GM19467 (cell line): ENCODE measurements at regions not wholly inside any gene's neighbourhood (a gene's known extent, or its start where the extent isn't known, plus 50 kb on each side); places are given as distances from the start of the nearest gene placed in this dataset.

Experiments
- ATAC-seq: cut with Tn5 transposase; IDR thresholded peaks from one replicate; pipeline ENCODE4 v1.9.1; 2021; ENCODE audit warnings: mild to moderate bottlenecking, moderate library complexity; ENCODE audit not compliant: unreplicated experiment

GRCh38 chr14:87879389-87879788 is 113.6 kb downstream of the GALC start:
- ATAC-seq: no peak

- ATAC-seq: no peak
Measured at GRCh38 chr14:87878959-87879358, 114.0 kb downstream of the GALC start.

- ATAC-seq: no peak
Measured at GRCh38 chr14:87877877-87878276, 115.1 kb downstream of the GALC start.

GRCh38 chr14:87874676-87875075 is 118.3 kb downstream of the GALC start:
- ATAC-seq: no peak

- no peak for ATAC-seq
Measured at GRCh38 chr14:87873741-87874140, 119.2 kb downstream of the GALC start.

- no peak for ATAC-seq
Measured at GRCh38 chr14:87869619-87870583, 123.1 kb downstream of the GALC start.

- ATAC-seq: no peak
Measured at GRCh38 chr14:87868920-87869319, 124.1 kb downstream of the GALC start.

GRCh38 chr14:87866116-87866515 is 126.9 kb downstream of the GALC start:
- ATAC-seq: no peak

- ATAC-seq: no peak
Measured at GRCh38 chr14:87864356-87865270, 128.4 kb downstream of the GALC start.

GRCh38 chr14:87863047-87863446 is 129.9 kb downstream of the GALC start:
- no peak for ATAC-seq

GRCh38 chr14:87852107-87852506 is 140.9 kb downstream of the GALC start:
- no peak for ATAC-seq

GRCh38 chr14:87851190-87851589 is 141.8 kb downstream of the GALC start:
- ATAC-seq: no peak

GRCh38 chr14:87847216-87847755 is 145.7 kb downstream of the GALC start:
- ATAC-seq: no peak

GRCh38 chr14:87840906-87841305 is 152.1 kb downstream of the GALC start:
- no peak for ATAC-seq

GRCh38 chr14:87838931-87839330 is 154.1 kb downstream of the GALC start:
- no peak for ATAC-seq

- ATAC-seq: no peak
Measured at GRCh38 chr14:87837296-87837695, 155.7 kb downstream of the GALC start.

- no peak for ATAC-seq
Measured at GRCh38 chr14:87834594-87834993, 158.4 kb downstream of the GALC start.

- no peak for ATAC-seq
Measured at GRCh38 chr14:87833026-87833425, 160.0 kb downstream of the GALC start.

- no peak for ATAC-seq
Measured at GRCh38 chr14:87830443-87831096, 162.4 kb downstream of the GALC start.

GRCh38 chr14:87829543-87829942 is 163.4 kb downstream of the GALC start:
- no peak for ATAC-seq

GRCh38 chr14:87824266-87824665 is 168.7 kb downstream of the GALC start:
- no peak for ATAC-seq
